ENCODE measurements at regions not wholly inside any gene's neighbourhood (a gene's known extent, or its start where the extent isn't known, plus 50 kb on each side); places are given as distances from the start of the nearest gene placed in this dataset.

DNA sequence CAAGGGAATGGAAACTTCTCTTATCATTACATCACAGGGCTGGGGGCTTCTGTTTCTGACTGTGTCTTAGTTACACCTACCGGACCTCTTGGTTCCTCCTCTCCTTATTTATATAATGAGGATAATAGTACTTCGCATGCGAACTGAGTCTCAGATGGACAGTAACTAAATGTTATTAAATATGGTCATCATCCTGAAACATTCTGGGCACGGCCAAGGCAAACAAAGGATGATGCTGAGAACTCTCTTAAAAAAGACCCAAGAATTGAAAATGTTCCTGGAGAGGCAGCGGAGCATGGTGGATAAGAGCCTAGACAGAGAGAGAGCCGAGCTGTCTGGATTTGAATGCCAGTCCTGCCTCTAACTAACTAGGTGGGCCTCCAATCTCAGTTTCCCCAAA is 119.8 kb upstream of the SASH1 start:
- Histone ChIP-seq H3K27me3 (ENCODE audit: control insufficient read depth, insufficient read depth, low read length) (no peaks in the 10 kb centered on the region), H3K4me1 (ENCODE audit: control insufficient read depth, insufficient read depth, low read length) (peaks cover 14% of the 10 kb centered on the region), H3K36me3 (ENCODE audit: control insufficient read depth, insufficient read depth, low read length) (no peaks in the 10 kb centered on the region), H3K9me3 (ENCODE audit: control insufficient read depth, low read depth, low read length) (no peaks in the 10 kb centered on the region), H3K4me3 (ENCODE audit: low read length) (no peak overlapping the region), H3K27ac (ENCODE audit: low read length) (no peak overlapping the region)
- no peak for DNase-seq
- 60% methylated on average over 2 of the region's 6 CpGs for WGBS (ENCODE audit: insufficient coverage, low lambda C conversion rate)

DNA sequence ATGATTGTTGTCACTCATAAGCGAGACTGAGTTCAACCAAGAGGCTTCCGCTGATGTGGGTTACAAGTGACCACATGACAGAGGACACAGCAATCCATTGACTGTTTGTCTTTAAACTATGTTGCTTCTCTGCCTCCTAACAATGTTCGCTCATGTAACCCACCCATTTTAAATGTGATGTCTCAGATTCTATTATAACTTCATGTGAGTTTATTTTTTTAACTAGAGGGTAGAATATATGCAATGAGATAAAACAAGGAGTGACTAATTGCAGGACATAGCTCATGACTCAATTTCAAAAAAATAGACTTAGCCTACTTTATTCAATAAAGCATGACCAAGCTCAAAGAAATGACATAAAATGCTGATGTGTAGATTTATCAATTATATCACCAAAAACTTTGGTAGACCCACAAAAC is 119.2 kb upstream of the SASH1 start:
- Histone ChIP-seq H3K4me1 (ENCODE audit: control insufficient read depth, insufficient read depth, low read length) (peaks cover 11% of the 10 kb centered on the region), H3K27me3 (ENCODE audit: control insufficient read depth, insufficient read depth, low read length) (no peaks in the 10 kb centered on the region), H3K27ac (ENCODE audit: low read length) (no peak overlapping the region), H3K4me3 (ENCODE audit: low read length) (no peak overlapping the region), H3K36me3 (ENCODE audit: control insufficient read depth, insufficient read depth, low read length) (no peaks in the 10 kb centered on the region), H3K9me3 (ENCODE audit: control insufficient read depth, low read depth, low read length) (no peaks in the 10 kb centered on the region)
- no peak for DNase-seq
- no CpG with 5 or more reads among the region's 3 CpGs for WGBS (ENCODE audit: insufficient coverage, low lambda C conversion rate)

DNA sequence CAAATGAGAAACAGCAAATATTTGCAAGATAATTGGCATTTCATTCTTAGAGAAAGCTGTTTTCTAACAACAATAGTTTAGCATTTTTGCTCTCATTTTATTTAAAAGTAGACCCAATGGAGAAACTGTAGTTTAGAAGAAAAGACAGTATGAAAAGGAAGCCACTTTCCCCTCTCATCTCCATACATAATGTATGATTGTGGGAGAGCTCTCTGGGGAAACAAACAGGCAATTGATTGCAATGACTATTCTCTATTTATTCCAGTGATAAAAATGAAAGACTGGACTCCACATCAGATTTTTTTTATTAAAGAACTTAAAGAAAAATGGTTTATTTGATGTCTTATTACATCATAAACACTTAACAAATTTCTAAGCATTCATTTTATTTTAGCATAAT is 116.8 kb upstream of the SASH1 start:
- Histone ChIP-seq H3K4me3 (ENCODE audit: low read length) (no peak overlapping the region), H3K27ac (ENCODE audit: low read length) (no peak overlapping the region), H3K36me3 (ENCODE audit: control insufficient read depth, insufficient read depth, low read length) (no peaks in the 10 kb centered on the region), H3K9me3 (ENCODE audit: control insufficient read depth, low read depth, low read length) (no peaks in the 10 kb centered on the region), H3K27me3 (ENCODE audit: control insufficient read depth, insufficient read depth, low read length) (no peaks in the 10 kb centered on the region), H3K4me1 (ENCODE audit: control insufficient read depth, insufficient read depth, low read length) (peaks cover 10% of the 10 kb centered on the region)
- DNase-seq: no peak

DNA sequence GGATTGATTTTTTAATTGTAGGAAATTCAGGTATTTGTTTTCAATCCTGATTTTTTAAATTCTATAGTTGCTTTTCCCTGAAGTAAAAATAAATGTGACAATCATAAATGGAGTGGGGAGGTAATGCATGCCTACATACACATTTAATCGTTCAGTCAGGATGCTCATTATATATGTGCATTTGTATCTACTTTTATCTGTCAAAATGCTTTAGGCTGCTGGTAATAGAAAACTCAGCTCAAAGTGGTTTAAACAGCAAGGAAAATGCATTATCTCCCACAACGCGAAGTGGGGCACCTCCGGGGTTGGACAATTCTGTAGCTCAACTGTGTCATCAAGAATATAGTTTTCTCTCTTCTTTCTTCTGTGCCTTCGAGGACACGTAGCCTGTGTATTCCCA is 116.4 kb upstream of the SASH1 start:
- no peaks in the 10 kb centered on the region for H3K9me3 ChIP-seq (ENCODE audit: control insufficient read depth, low read depth, low read length)
- H3K4me1 ChIP-seq (ENCODE audit: control insufficient read depth, insufficient read depth, low read length): peaks cover 10% of the 10 kb centered on the region
- DNase-seq: no peak
- no peak overlapping the region for H3K27ac ChIP-seq (ENCODE audit: low read length)
- no peaks in the 10 kb centered on the region for H3K36me3 ChIP-seq (ENCODE audit: control insufficient read depth, insufficient read depth, low read length)
- no CpG with 5 or more reads among the region's 6 CpGs for WGBS (ENCODE audit: insufficient coverage, low lambda C conversion rate)
- no peak overlapping the region for H3K4me3 ChIP-seq (ENCODE audit: low read length)
- no peaks in the 10 kb centered on the region for H3K27me3 ChIP-seq (ENCODE audit: control insufficient read depth, insufficient read depth, low read length)

DNA sequence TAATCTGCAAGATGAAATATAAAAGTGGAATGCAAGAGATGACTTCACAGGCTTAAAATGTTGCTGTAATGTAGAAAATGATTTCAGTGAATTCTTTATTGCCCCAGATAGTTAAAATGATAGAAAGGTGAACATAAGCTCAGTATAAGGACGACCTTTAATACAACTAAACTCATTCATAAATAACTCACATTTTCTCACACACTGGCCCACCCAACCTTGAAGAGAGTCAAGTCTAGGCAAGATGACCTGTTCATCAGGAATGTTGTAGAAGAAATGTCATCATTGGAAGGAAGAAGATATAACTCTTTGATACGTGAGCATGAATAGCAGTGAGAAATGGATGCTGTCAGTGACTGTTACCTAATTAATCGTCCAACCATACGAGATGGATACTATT is 111.1 kb upstream of the SASH1 start:
- no peak overlapping the region for H3K27ac ChIP-seq (ENCODE audit: low read length)
- H3K4me1 ChIP-seq (ENCODE audit: control insufficient read depth, insufficient read depth, low read length): no peaks in the 10 kb centered on the region
- H3K36me3 ChIP-seq (ENCODE audit: control insufficient read depth, insufficient read depth, low read length): no peaks in the 10 kb centered on the region
- WGBS (ENCODE audit: insufficient coverage, low lambda C conversion rate): 40% methylated on average over 2 of the region's 4 CpGs
- H3K4me3 ChIP-seq (ENCODE audit: low read length): no peak overlapping the region
- no peak for DNase-seq
- no peaks in the 10 kb centered on the region for H3K9me3 ChIP-seq (ENCODE audit: control insufficient read depth, low read depth, low read length)
- no peaks in the 10 kb centered on the region for H3K27me3 ChIP-seq (ENCODE audit: control insufficient read depth, insufficient read depth, low read length)

DNA sequence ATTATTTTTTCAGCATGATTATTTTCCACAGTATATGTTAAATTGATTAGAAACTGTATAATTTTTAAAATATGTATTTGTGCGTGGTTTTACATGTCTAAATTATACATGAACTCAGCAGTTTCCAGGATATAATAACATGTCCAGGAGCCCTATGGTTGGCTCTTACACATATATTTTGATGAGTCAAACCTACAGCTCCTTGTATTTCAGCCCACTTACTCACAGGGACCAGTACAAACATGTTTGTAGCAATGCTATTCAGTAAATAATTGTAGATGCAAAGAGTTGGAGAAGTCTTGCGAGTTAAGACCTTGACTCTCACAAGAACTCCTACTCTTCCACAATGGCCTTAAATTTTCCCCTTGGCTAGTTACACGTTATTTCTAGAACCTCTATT is 107.2 kb upstream of the SASH1 start:
- WGBS (ENCODE audit: insufficient coverage, low lambda C conversion rate): 60% methylated on average over 2 of the region's 3 CpGs
- DNase-seq: no peak
- no peak overlapping the region for H3K27ac ChIP-seq (ENCODE audit: low read length)
- no peaks in the 10 kb centered on the region for H3K4me1 ChIP-seq (ENCODE audit: control insufficient read depth, insufficient read depth, low read length)
- no peak overlapping the region for H3K4me3 ChIP-seq (ENCODE audit: low read length)
- no peaks in the 10 kb centered on the region for H3K27me3 ChIP-seq (ENCODE audit: control insufficient read depth, insufficient read depth, low read length)
- H3K9me3 ChIP-seq (ENCODE audit: control insufficient read depth, low read depth, low read length): no peaks in the 10 kb centered on the region
- no peaks in the 10 kb centered on the region for H3K36me3 ChIP-seq (ENCODE audit: control insufficient read depth, insufficient read depth, low read length)

DNA sequence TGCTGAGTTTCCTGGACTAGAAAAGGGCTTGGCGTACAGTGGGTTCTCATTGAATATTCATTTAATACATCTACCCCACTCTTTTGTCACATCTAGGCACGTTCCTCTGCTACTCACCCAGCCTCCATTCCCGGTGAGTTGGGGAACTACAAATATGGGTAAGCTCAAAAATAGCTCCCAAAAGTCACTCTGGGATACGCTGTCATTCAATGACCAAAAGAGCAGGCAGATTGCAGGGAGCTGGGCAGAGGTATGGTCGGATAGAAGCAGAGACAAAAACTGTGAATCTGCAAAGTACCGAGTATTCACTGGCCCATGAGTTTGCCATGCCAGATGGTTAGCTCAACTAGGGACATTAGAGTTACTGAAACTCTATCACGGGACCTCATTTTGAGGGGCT is 103.9 kb upstream of the SASH1 start:
- Histone ChIP-seq H3K4me1 (ENCODE audit: control insufficient read depth, insufficient read depth, low read length) (no peaks in the 10 kb centered on the region), H3K9me3 (ENCODE audit: control insufficient read depth, low read depth, low read length) (no peaks in the 10 kb centered on the region), H3K36me3 (ENCODE audit: control insufficient read depth, insufficient read depth, low read length) (no peaks in the 10 kb centered on the region), H3K27ac (ENCODE audit: low read length) (no peak overlapping the region), H3K4me3 (ENCODE audit: low read length) (no peak overlapping the region), H3K27me3 (ENCODE audit: control insufficient read depth, insufficient read depth, low read length) (no peaks in the 10 kb centered on the region)
- 83% methylated on average over 1 of the region's 7 CpGs for WGBS (ENCODE audit: insufficient coverage, low lambda C conversion rate)
- no peak for DNase-seq

DNA sequence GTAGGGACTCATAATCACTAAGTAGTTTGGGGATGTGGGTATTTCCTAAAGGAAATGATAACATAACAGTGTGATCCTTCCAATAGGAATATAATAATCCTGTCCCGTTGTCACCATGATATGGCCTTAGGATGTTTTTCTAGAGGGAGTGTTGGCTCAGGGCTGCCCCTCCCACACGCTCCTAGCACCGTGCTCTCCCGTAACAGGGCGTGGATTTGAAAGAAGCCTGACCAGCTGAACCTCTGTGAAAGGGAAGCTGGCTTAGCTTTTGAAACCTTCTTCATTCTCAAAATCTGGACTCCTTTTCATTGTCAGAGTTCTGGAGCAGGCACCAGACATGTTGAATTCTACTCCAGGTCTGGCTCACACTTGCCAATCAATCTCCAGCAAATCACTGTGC is 103.4 kb upstream of the SASH1 start:
- Histone ChIP-seq H3K27ac (ENCODE audit: low read length) (no peak overlapping the region), H3K9me3 (ENCODE audit: control insufficient read depth, low read depth, low read length) (no peaks in the 10 kb centered on the region), H3K36me3 (ENCODE audit: control insufficient read depth, insufficient read depth, low read length) (no peaks in the 10 kb centered on the region), H3K27me3 (ENCODE audit: control insufficient read depth, insufficient read depth, low read length) (no peaks in the 10 kb centered on the region), H3K4me1 (ENCODE audit: control insufficient read depth, insufficient read depth, low read length) (no peaks in the 10 kb centered on the region), H3K4me3 (ENCODE audit: low read length) (no peak overlapping the region)
- WGBS (ENCODE audit: insufficient coverage, low lambda C conversion rate): no CpG with 5 or more reads among the region's 5 CpGs
- DNase-seq: no peak

DNA sequence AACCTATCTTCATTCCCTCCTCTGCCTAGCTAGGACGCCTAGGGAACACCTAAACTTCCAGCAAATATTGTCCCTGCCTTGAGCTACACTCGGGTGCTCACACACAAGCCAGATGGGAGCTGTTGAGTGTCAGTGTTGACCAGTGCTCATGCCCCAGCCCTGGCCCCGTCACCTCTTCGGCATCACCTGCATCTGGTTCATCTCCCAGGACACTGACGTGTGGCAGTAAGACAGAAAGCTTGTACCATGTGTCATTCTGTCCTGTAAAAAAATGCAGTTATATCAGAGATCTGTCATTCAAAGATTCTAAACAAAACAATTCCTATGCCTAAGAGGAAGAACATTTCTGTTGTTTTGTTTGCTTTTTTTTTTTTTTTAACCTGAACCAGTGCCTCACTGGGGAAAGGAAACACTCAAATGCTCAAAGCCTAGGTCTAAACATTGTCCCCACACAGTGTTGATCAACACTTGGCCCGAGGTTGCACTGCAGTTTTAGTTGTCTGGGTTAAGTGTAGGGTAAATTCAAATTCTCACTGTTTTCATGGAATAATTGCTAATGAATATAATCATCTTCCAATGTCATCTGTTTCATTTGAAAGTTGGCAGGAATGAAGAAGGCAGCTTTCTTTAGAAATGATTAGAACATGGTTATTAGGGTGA is 102.7 kb upstream of the SASH1 start:
- Histone ChIP-seq H3K4me3 (ENCODE audit: low read length) (no peak overlapping the region), H3K27ac (ENCODE audit: low read length) (no peak overlapping the region), H3K9me3 (ENCODE audit: control insufficient read depth, low read depth, low read length) (no peaks in the 10 kb centered on the region), H3K36me3 (ENCODE audit: control insufficient read depth, insufficient read depth, low read length) (no peaks in the 10 kb centered on the region), H3K27me3 (ENCODE audit: control insufficient read depth, insufficient read depth, low read length) (no peaks in the 10 kb centered on the region), H3K4me1 (ENCODE audit: control insufficient read depth, insufficient read depth, low read length) (no peaks in the 10 kb centered on the region)
- no CpG with 5 or more reads among the region's 6 CpGs for WGBS (ENCODE audit: insufficient coverage, low lambda C conversion rate)
- DNase-seq: no peak

DNA sequence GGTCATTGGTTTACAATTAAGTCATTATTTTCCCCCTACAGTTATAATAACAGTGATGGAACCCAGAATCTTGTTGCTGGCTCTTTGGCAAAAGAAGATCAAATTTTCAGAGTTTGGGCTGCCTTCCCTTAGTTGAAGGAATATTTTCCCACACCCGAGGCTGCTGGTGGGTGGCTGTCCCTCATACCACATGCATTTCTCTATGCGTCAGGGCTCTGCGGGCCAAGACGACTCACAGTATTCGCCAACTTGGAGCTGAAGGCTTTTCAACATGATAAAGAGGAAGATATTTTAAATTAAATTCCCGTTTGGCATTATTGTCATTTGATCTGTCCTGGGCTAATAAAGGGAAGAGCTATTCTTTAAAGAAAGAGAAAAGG is 102.2 kb upstream of the SASH1 start:
- Histone ChIP-seq H3K36me3 (ENCODE audit: control insufficient read depth, insufficient read depth, low read length) (no peaks in the 10 kb centered on the region), H3K27me3 (ENCODE audit: control insufficient read depth, insufficient read depth, low read length) (no peaks in the 10 kb centered on the region), H3K9me3 (ENCODE audit: control insufficient read depth, low read depth, low read length) (no peaks in the 10 kb centered on the region), H3K4me1 (ENCODE audit: control insufficient read depth, insufficient read depth, low read length) (no peaks in the 10 kb centered on the region), H3K27ac (ENCODE audit: low read length) (peak overlapping the region; percentile 7), H3K4me3 (ENCODE audit: low read length) (no peak overlapping the region)
- no CpG with 5 or more reads among the region's 6 CpGs for WGBS (ENCODE audit: insufficient coverage, low lambda C conversion rate)
- peak in 1 of 2 donors; percentile 20 for DNase-seq

DNA sequence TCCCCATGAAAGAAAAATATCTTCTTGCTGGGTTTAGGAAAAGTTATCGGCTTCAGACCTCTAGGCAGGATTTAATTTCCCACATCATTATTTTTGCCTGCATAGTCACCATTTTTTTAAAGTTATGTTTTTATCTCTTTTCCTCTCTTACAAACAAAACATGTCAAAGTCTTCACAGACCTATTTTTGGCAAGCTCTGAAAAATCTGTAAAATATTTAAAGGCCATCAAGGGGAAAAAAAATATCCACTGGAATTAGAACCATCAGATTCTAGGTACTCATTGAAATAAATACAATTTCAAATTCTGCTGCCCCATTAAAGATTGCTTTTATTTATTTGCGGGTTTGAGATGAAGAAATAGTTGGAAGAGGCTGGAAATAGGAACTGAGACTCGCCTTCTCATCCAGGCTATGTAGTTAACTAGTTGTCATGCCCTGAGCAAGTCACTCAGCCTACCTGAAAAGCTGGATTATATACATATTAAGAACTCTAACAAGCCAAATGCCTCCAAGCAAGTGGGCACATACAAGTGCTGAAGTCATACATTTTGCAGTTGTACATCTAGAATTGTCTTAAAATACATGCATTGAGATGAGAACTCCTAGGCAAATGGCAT is 101.7 kb upstream of the SASH1 start:
- peak overlapping the region; percentile 7 for H3K27ac ChIP-seq (ENCODE audit: low read length)
- no peaks in the 10 kb centered on the region for H3K4me1 ChIP-seq (ENCODE audit: control insufficient read depth, insufficient read depth, low read length)
- no peak overlapping the region for H3K4me3 ChIP-seq (ENCODE audit: low read length)
- no peaks in the 10 kb centered on the region for H3K36me3 ChIP-seq (ENCODE audit: control insufficient read depth, insufficient read depth, low read length)
- no peaks in the 10 kb centered on the region for H3K27me3 ChIP-seq (ENCODE audit: control insufficient read depth, insufficient read depth, low read length)
- no peaks in the 10 kb centered on the region for H3K9me3 ChIP-seq (ENCODE audit: control insufficient read depth, low read depth, low read length)
- WGBS (ENCODE audit: insufficient coverage, low lambda C conversion rate): 76% methylated on average over 2 of the region's 3 CpGs
- DNase-seq: no peak

Measured in large intestine (tissue), 3 donors.